Endothelial cell of umbilical vein (primary cell): ENCODE measurements at regions not wholly inside any gene's neighbourhood (a gene's known extent, or its start where the extent isn't known, plus 50 kb on each side); places are given as distances from the start of the nearest gene placed in this dataset.

Experiments used
- BruUV-seq: library from RNA; stranded (reverse); fragments of 400-500 nt; replicated peaks from 2 replicates; lab custom pipeline; 2021; lab: Mats Ljungman, UMichigan
- CTCF ChIA-PET: fragments of 300-600, 350-600 bp; sonication (Branson Sonifier 250); formaldehyde crosslinking; loops from one replicate; lab custom pipeline; 2021; ENCODE audit warnings: antibody characterized with exemption, inconsistent platforms; lab: Charles Lee
- POLR2A ChIA-PET: fragments of 300-600, 350-600 bp; sonication (Branson Sonifier 250); formaldehyde crosslinking; loops from one replicate; lab custom pipeline; 2021; ENCODE audit warnings: antibody characterized with exemption, inconsistent platforms; lab: Charles Lee
- DNase-seq: peaks from one replicate; pipeline ENCODE4 v3.0.0-alpha.2; 2011; ENCODE audit warnings: low read depth, low spot score
- FAIRE-seq: peaks from 2 replicates; lab custom pipeline; 2011; peaks lifted over from hg19 to GRCh38; lab: Jason Lieb, UNC
- H2AFZ ChIP-seq: 2 replicates; pipeline ENCODE4 v1.6.0; 2012; ENCODE audit warnings: low read depth, low read length, control low read depth, inconsistent platforms
- H3K27ac ChIP-seq: 2 replicates; pipeline ENCODE4 v1.5.1; 2011; ENCODE audit warnings: low read depth, mild to moderate bottlenecking, control low read depth, low read length, moderate library complexity; ENCODE audit not compliant: insufficient read depth
- H3K27me3 ChIP-seq, 2 experiments: 2 replicates each; pipeline versions ENCODE4 v1.6.0 to v1.6.1; 2011; ENCODE audit warnings: low read length in 2 of 2, mixed read lengths in 1 of 2; ENCODE audit not compliant: control insufficient read depth in 2 of 2, insufficient read depth in 2 of 2
- H3K36me3 ChIP-seq, 2 experiments: 2 replicates in 1 of 2; 3 replicates in 1 of 2; pipeline ENCODE4 v1.5.1; 2011; ENCODE audit warnings: low read length in 2 of 2, mild to moderate bottlenecking in 1 of 2, moderate library complexity in 1 of 2; ENCODE audit not compliant: control insufficient read depth in 2 of 2, insufficient read depth in 2 of 2; ENCODE audit errors: extremely low read depth in 1 of 2
- H3K4me1 ChIP-seq: 3 replicates; pipeline ENCODE4 v1.5.1; 2011; ENCODE audit warnings: mild to moderate bottlenecking, low read length; ENCODE audit not compliant: control insufficient read depth, insufficient read depth; ENCODE audit errors: extremely low read depth
- H3K4me2 ChIP-seq: 2 replicates; pipeline ENCODE4 v1.6.1; 2011; ENCODE audit warnings: low read length, control low read depth, mixed read lengths; ENCODE audit not compliant: insufficient read depth
- H3K4me3 ChIP-seq, 3 experiments: fragments of 200-600 bp in 1 of 3; sonication (generic), shearing (Covaris generic) in 1 of 3; replicated peaks in 1 of 3; 2 replicates each; pipeline ENCODE4 v1.5.1; 2011 to 2016; ENCODE audit warnings: control low read depth in 3 of 3, low read length in 3 of 3, mild to moderate bottlenecking in 2 of 3, inconsistent platforms in 1 of 3, low read depth in 1 of 3, moderate library complexity in 1 of 3; ENCODE audit not compliant: insufficient read depth in 1 of 3
- H3K79me2 ChIP-seq: 2 replicates; pipeline ENCODE4 v1.6.0; 2012; ENCODE audit warnings: low read length, inconsistent platforms; ENCODE audit not compliant: control insufficient read depth, insufficient read depth
- H3K9ac ChIP-seq: replicated peaks from 2 replicates; pipeline ENCODE3; 2011; ENCODE audit warnings: low read length, control low read depth; ENCODE audit not compliant: insufficient read depth; ENCODE audit errors: extremely low read depth
- H3K9me1 ChIP-seq: replicated peaks from 3 replicates; pipeline ENCODE4 v1.6.0; 2011; ENCODE audit warnings: mild to moderate bottlenecking, low read length; ENCODE audit not compliant: control insufficient read depth, insufficient read depth; ENCODE audit errors: extremely low read depth
- H3K9me3 ChIP-seq: replicated peaks from 2 replicates; pipeline ENCODE4 v1.5.1; 2012; ENCODE audit warnings: low read length, inconsistent platforms; ENCODE audit not compliant: control insufficient read depth, insufficient read depth
- H4K20me1 ChIP-seq: replicated peaks from 2 replicates; pipeline ENCODE3; 2011; ENCODE audit warnings: mild to moderate bottlenecking, low read length; ENCODE audit not compliant: control insufficient read depth, insufficient read depth; ENCODE audit errors: extremely low read depth
- CTCF ChIP-seq, 2 donors: IDR thresholded peaks; 1 replicate in 1 of 2; 2 replicates in 1 of 2; pipeline ENCODE4 v1.5.1; 2011; ENCODE audit warnings: low read length in 2 of 2, mild to moderate bottlenecking in 2 of 2, moderate library complexity in 2 of 2, control low read depth in 1 of 2, inconsistent platforms in 1 of 2, low read depth in 1 of 2; ENCODE audit not compliant: insufficient read depth in 1 of 2; ENCODE audit errors: extremely low read depth in 1 of 2
- EZH2 ChIP-seq: IDR thresholded peaks from 2 replicates; pipeline ENCODE4 v1.6.1; 2012; ENCODE audit warnings: borderline replicate concordance, low read depth, mild to moderate bottlenecking, moderate library complexity, low read length, inconsistent platforms; ENCODE audit not compliant: severe bottlenecking
- FOS ChIP-seq: IDR thresholded peaks from 2 replicates; pipeline ENCODE4 v1.6.1; 2011; ENCODE audit warnings: mild to moderate bottlenecking, low read length, moderate library complexity, borderline replicate concordance; ENCODE audit not compliant: insufficient read depth
- GATA2 ChIP-seq: IDR thresholded peaks from 2 replicates; pipeline ENCODE4 v1.7.0; 2011; ENCODE audit warnings: low read depth, mild to moderate bottlenecking, moderate library complexity, mixed read lengths, low read length; ENCODE audit not compliant: insufficient read length, insufficient read depth
- JUN ChIP-seq: IDR thresholded peaks from 2 replicates; pipeline ENCODE4 v1.6.1; 2011; ENCODE audit warnings: borderline replicate concordance, low read depth; ENCODE audit not compliant: insufficient read length, insufficient read depth
- MAX ChIP-seq: IDR thresholded peaks from 2 replicates; pipeline ENCODE4 v1.6.1; 2011; ENCODE audit not compliant: insufficient read depth, insufficient read length
- MYC ChIP-seq: IDR thresholded peaks from one replicate; pipeline ENCODE4 v1.6.1; 2011; ENCODE audit warnings: mild to moderate bottlenecking, low read depth, low read length
- POLR2A ChIP-seq: IDR thresholded peaks from 2 replicates; pipeline ENCODE4 v1.6.1; 2012; ENCODE audit warnings: low read depth, mild to moderate bottlenecking, control low read depth, low read length
- POLR2AphosphoS5 ChIP-seq: IDR thresholded peaks from 2 replicates; pipeline ENCODE4 v1.6.1; 2012; ENCODE audit warnings: low read depth, mild to moderate bottlenecking, control low read depth, low read length, moderate library complexity; ENCODE audit not compliant: insufficient read depth
- dilution Hi-C: fragments of 300-500 bp; cut with MboI; formaldehyde crosslinking; loops from one replicate; pipeline ENCODE4 v1.15.0; 2019; ENCODE audit warnings: low sequenced_read_pairs; ENCODE audit not compliant: extremely low pct_ligation_motif_present
- intact Hi-C: fragments of 100-400 bp; cut with micrococcal nuclease; formaldehyde crosslinking; loops from one replicate; pipeline ENCODE4 v1.10.0; 2022

- Histone ChIP-seq H3K4me1 (no peaks in the 10 kb centered on the region), H3K9me3 (no peaks in the 10 kb centered on the region), H3K79me2 (no peaks in the 10 kb centered on the region), H3K36me3 (no peaks in the 10 kb centered on the region), H3K9ac (no peak overlapping the region), H3K4me3 (no peak overlapping the region), H2AFZ (no peak overlapping the region), H3K9me1 (no peaks in the 10 kb centered on the region), H3K27ac (no peak overlapping the region), H4K20me1 (no peaks in the 10 kb centered on the region), H3K27me3 (no peaks in the 10 kb centered on the region), H3K4me2 (no peak overlapping the region)
- ChIA-PET POLR2A (no interaction called here), CTCF (no interaction called here)
- intact Hi-C loops (no loop called here), dilution Hi-C loops (no loop called here)
- BruUV-seq = no TSS peak
- DNase-seq (no peak), FAIRE-seq (no peak)
- TF ChIP-seq POLR2A (no peak), MYC (no peak), GATA2 (no peak), MAX (no peak), POLR2AphosphoS5 (no peak), EZH2 (no peak), FOS (no peak), CTCF (IDR thresholded peaks at IDR 0.05; ENCODE audit: extremely low read depth in 1 of 2, insufficient read depth in 1 of 2, low read depth in 1 of 2, low read length in 2 of 2) (no peak), JUN (no peak)
Observed at GRCh38 chr3:117172426-117172825, 462.8 kb downstream of the TUSC7 start.
